ENCODE measurements at regions not wholly inside any gene's neighbourhood (a gene's known extent, or its start where the extent isn't known, plus 50 kb on each side); places are given as distances from the start of the nearest gene placed in this dataset.
"Not testable (repeated sequence)": the region's sequence is repeated elsewhere in the genome, so short reads cannot be mapped to it uniquely, and the experiment has no call there.

DNA sequence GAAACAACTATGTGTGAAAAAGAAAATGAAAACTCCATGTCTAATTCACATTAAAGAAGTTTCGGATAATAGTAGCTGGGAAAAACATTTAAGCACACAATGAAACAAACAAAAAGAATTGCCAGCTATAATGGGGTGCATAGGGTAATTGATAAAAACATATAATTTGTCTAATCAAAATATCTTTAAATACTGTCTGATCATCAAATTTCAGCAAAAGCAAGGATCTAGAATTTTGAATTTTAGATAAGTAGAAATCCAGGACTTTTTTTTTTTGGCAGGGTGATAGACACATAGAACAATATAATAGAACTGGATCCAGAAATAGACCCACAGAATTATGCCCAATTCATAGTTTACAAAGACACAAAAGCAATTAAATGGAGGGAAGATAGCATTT, 585.0 kb downstream of the TAF11L14 start:
- DNase-seq (ENCODE audit: low read depth in 2 of 2) = no peak

DNA sequence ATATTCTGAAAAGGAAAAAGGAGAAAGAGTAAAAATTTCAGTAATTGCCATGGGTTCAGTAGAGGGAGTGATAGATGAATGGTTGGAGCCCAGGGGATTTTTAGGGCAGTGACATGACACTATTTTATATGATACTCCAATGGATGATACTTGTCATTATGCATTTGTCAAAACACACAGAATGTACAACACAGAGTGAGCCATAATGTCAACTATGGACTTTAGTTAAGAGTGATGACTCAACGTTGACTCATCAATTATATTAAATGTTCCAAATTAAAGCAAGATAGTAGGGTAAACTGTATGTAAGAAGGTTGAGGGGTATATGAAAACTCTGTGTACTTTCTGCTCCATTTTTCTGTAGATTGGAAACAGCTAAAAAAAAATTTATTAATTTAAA, 586.4 kb downstream of the TAF11L14 start:
- DNase-seq (ENCODE audit: low read depth in 2 of 2) = no peak

DNA sequence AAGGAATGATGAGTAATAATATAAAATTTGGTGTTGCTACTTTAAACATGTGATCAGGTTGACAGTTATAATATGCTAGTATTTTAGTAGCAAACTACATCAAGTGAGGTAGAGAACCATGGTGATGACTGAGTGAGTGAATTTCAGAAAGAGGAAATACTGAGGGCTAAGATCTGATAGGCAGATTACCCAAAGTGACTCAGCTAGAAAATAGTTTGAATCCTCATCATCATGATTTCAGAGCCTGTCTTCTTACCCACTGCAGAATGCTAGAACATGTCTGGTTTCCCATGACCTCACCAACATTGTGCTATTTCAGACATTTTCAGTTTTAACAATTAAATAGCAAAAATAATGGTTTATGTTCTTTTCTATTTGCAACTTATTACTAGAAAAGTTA, 602.1 kb downstream of the TAF11L14 start:
- no peak for DNase-seq (ENCODE audit: low read depth in 2 of 2)

DNA sequence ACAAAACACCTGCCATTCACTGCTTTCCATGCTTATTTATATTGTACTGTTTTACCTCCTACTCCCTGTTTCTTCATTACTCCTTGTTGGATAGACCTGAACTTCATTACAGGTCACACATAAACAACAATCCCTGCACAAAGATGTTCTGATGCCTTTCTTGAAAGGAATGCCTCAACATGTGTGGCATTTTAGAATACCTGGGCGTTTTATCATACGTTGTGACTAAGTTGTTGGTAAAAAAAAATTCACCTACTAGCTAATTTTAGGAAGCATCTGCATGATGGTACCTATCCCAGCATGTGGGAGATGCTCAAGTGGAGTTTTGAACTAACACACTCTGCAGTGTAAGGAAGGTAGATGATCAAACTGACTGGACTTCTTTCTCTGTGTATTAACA, 604.1 kb downstream of the TAF11L14 start:
- no peak for DNase-seq (ENCODE audit: low read depth in 2 of 2)

DNA sequence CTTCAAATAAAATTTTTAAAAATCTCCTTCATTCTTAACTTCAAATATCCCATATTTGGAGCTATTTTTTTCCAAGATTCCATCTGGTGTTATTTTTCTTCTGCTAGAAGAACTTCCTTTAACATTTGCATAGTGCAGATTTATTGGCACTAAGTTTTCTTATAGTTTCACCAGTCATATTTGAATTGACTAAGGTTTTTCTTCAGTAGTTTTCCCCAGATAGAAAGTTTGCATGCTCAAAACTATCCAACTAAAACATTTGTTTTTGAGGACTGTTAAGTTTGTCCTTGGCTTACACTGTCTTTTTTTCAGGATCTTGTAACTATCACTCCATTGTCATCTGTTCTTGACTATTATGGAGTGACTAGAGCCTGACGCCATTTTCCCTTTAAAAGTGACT, 606.7 kb downstream of the TAF11L14 start:
- DNase-seq (ENCODE audit: low read depth in 2 of 2) = no peak

DNA sequence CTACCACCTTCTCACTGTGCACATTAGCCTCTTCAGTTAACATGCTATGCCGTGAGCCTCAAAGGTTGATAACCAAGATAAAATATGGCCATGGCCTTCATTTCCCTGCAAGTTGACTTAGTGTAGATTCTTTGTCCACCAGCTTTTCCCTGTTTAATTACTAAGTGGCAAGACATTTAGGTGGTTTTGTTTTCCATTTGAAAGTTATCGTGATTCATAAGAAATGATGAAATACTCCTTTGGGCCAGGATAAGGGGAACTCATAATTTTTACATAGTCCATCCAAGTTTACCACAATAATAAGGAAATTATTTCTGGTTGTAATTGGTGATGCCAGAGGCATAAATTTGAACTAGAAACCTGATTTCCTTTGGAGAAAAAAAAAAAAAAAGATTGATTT, 609.6 kb downstream of the TAF11L14 start:
- DNase-seq (ENCODE audit: low read depth in 2 of 2) = no peak

DNA sequence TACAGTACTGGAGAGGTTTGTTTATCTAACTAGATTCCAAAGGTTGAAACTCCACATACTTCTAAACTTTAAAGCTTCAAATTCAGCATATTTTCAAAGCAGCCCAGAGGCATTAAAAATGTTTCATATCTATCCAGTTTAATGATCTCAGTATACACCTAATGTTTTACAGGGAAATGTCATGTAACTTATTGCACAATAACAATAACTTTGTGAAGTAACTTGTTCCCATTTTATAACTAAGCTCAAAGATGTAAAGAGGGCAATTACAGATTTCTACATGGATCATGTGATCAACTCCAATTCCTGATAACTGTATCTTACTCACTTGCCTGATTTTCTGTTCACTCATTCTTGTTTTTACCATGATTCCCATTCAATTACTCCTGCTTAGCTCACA, 610.0 kb downstream of the TAF11L14 start:
- DNase-seq (ENCODE audit: low read depth in 2 of 2) = no peak

DNA sequence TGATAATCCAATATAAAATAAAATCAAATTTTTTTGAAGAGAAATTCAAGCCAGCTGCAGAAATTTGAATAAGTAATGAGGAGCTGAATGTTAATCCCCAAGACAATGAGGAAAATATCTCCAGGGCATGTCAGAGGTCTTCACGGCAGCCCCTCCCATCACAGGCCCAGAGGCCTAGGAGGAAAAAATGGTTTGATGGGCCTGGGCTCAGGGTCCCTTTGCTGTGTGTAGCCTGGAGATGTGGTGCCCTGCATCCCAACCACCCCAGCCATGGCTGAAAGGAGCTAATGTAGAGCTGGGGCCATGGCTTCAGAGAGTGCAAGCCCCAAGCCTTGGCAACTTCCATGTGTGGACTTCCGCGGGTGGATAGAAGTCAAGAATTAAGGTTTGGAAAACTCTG, 618.3 kb downstream of the TAF11L14 start:
- DNase-seq (ENCODE audit: low read depth in 2 of 2) = no peak

DNA sequence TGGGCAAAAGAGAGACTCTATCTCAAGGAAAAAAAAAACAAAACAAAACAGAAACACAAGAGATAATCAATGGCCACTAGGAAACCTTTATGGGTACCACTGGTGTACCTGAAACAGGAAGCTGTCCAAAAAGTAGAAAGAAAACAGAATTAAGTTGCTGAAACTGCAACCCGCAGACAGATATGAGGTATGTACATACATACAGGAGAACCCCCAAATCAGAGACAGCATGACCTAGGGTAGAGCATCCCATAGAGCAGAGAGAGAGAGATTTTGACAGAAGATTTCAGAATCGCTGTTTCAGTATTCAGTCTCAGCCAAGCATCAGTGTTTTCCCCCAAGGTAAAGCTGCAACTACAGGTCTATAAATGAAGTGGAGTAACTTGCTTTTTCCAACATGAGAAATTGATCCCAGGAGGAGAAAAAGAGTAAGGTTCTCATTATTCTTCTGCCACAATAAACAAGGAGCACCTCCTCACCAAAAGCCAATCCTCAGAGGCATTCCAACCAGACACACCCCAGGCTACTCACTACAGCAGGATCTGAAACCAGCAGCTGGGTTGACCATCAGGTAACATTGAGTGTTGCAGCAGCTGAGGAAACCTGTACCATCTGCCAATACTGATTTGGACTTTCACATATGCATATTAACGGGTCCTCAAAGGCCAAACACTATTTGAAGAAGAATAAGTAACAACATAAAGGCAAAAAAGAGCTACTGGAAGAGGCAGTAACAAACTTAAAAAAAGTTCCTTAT, 630.0 kb downstream of the TAF11L14 start:
- no peak for DNase-seq (ENCODE audit: low read depth in 2 of 2)

DNA sequence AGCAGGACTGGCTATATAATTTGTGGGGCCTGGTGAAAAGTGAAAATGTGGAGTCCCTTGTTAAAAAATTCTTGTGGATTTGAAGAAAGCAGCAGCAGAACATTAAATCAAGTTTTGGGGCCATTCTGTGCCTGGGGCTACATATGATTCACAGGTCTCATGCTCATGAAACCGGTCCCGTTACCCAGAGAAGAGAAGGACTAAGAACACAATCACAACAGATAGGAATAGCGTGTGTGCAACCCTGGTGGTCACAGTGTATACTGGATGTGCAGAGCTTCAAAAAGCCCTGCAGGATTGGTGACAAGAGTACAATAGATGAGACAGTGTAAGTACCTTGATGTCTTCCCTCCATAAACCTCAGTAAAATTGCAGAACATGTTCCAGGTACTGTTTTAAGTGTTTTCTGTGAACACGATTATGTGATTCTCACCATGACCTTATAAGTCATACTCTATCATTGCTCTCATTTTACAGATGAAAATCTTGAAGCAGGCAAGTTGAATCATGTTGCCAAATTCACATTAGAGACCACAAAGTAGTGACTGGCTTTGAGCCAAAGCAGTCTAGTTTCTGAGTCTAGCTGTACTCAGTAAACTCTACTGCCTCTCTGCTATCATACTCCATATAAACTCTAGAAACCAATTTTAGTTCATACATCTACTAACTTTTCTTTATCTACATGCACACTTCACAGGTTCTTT, 636.5 kb downstream of the TAF11L14 start:
- no peak for DNase-seq (ENCODE audit: low read depth in 2 of 2)

DNA sequence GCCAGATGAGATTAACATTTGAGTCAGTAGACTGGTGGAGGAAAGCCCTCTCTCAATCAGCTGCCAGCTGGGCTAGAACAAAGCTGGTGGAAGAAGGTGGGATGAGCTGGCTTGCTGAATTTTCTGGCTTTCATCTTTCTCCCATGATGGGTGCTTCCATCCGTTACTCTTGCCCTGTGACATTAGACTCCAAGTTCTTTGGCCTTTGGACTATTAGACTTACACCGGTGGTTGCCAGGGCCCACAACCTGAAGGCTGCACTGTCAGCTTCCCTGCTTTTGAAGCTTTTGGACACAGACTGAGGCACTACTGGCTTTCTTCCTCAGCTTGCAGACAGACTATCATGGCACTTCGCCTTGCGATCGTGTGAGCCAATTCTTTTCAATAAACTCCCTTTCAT, 642.7 kb downstream of the TAF11L14 start:
- no peak for DNase-seq (ENCODE audit: low read depth in 2 of 2)

DNA sequence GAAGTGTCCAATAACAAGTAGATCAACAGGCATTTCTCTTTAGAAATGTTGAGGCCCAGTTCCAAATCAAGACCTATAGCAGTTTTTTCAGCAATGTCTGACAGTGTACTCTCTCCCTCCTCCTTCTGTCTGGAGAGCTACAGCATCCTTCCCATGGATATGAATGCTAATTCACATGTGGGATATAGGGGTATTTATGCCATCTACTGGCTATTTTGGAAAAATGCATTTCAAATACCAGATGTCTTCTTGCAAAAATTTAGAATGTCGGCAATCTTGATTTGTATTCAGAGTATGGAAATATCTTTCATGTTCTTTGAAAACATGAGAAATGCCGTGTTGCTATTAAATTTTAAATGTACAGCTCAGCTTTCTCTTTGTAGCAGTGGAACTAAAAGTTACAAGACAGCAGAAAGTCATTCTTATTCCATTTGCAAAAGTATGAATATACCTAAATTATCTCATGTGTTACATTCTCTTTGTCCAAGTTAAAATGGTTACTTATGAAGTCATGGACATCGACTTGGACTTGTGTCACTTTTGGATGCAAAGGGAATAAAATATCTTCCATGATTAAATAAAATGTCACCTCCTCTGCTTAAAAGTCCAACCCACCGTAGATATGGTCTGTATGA, 647.8 kb downstream of the TAF11L14 start:
- no peak for DNase-seq (ENCODE audit: low read depth in 2 of 2)

DNA sequence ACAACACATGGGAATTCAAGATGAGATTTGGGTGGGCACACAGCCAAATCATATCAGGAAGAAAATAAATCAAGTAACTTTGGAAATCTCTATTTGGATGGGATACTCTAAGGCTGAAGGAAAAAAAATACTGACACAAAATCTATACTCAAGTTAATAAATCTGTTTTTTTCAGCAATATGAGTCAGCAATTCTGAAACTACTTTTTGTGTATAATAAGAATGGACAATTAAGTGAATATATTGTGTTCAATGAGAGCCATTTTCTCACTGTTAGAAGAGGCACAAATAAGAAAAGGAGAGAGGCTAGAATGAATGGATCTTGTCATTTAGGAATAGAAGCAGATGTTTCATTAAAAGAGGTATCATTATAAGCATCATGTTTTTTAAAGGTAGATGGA, 651.0 kb downstream of the TAF11L14 start:
- no peak for DNase-seq (ENCODE audit: low read depth in 2 of 2)

DNA sequence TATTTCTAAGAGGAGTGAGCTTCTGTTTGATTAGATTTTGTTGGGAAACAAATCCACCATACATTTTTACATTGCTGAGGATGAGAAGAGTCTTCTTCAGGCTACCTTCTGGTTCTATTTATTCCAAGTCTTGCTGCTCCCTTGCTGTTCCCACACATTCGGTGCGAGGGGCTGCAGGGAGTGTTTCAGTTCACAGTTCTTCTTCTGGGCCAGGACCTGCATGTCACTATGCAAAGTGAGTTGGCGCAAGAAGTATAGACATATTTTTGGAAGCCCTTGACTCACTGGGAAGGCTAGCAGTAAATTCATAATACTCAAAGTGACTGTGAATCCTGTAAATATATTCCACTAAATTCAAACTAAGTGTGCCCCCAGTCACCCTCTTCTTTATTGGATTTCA, 657.9 kb downstream of the TAF11L14 start:
- DNase-seq (ENCODE audit: low read depth in 2 of 2) = no peak

DNA sequence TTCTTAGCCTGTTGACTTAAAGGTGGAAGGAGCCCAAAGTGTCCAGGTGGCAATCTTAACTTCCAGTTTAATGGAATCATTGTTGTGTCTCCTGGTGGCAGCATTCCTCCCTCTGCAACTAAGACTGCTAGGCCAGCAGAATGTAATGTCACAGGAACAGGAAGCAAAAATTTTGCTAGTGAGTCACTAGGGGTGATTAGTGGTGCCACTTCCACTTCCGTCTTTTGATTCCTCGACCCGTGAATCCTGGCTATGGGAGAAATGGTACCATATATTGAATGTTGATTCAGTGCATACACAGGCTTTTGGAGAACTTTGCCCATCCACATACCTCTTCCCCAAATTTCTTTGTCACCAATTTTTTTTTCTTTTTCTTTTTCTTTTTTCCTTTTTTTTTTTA, 661.4 kb downstream of the TAF11L14 start:
- not testable (repeated sequence) for DNase-seq (ENCODE audit: low read depth in 2 of 2)

DNA sequence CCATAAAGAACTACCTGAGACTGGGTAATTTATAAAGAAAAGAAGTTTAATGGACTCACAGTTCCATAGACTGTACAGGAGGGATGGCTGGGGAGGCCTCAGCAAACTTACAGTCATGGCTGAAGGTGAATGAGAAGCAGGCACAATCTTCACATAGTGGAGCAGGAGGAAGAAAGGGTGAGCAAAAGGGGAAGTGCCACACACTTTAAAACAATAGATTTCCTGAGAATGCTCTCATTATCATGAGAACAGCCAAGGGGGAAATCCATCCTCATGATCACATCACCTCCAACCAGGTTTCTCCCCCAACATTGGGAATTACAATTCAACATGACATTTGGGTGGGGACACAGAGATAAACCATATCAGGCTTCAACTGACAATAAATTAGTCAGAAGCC, 664.9 kb downstream of the TAF11L14 start:
- DNase-seq (ENCODE audit: low read depth in 2 of 2) = no peak

DNA sequence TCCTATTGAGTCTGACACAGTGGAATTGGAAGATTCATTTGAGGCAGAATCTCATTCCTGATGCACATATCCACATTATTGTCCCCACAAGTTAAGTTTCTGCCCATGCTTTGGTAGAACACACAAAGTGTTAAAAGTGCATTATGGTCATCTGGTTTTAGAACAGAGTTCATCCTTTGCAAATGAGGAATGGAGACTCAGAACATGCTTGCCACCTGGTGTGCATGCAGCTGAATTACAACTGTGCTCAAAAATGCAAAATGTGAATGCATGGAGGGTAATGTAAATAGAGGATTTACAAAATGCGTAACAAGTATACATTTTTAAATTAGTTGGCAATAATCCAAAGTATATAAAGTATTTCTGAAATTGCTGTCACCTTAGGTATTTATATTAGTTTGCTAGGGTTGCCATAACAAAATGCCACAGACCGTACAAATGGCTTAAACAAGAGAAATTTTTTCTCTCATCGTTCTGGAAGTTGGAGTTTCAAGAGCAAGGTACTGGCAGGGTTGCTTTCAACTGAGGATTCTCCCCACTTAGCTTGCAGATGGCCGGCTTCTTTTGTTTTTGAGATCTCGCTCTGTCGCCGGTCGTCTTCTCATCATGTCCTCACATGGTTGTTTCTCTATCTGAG, 671.1 kb downstream of the TAF11L14 start:
- no peak for DNase-seq (ENCODE audit: low read depth in 2 of 2)

DNA sequence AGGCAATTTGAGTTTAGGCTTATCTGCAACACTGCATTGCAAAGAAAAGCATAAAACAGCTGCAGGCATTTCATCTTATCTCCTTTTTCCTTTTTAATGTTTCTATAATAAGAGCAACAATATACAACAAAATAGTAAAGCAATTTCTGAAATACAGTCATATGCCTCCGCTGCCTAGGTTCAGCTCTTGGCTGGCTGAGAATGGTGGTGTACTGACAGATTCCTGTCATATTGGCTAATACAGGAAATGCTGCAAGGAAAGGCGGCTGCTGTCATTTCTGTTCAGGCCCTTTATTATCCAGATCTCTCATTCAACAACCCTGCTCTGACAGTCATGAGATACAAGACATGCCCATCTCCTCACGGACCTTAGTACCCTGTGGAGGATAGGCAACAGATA, 677.0 kb downstream of the TAF11L14 start:
- no peak for DNase-seq (ENCODE audit: low read depth in 2 of 2)

DNA sequence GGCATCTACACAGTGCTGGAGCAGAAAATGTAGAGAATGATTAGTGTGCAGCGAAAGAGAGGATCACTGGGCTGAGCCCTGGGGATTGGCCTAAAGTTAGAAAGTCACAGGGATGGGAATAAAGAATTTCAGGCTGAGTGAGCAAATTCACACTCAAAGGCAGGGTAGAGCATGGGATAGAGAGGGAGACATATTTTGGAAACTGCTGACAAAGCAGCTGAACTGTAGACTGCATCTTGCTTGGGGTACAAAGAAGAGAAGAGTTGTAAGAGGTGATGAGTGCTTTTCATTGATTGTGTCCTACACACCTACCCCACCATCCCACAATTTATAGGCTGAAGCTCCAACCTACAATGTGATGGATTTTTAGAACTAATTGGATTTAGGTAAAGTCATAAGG, 677.8 kb downstream of the TAF11L14 start:
- DNase-seq (ENCODE audit: low read depth in 2 of 2) = no peak

DNA sequence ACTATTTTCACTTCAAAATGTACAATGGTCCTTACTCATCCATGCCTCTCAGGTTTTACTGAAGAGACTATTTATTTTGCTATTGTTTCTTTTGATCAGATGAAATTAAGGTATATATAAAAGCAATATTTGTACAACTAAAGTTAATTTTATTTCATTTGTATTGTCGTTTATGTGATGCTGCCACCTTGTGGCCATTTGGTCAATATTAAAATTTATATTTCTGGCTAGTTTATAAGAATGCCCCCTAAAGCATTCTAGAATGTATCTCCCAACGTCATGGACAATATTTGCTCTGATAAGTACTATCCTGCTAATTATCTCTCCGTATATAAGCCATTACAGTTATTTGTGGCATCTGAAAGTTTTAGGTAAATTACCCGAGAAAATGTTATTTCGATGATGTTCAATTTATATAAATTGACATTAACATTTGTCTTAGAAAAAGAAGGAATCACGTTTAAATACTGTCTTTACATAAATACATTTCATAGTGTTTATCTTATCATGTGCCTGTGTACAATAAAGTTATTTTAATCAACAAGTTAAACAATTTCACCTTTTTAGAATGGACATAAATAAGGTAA, 680.0 kb downstream of the TAF11L14 start:
- DNase-seq (ENCODE audit: low read depth in 2 of 2) = no peak

DNA sequence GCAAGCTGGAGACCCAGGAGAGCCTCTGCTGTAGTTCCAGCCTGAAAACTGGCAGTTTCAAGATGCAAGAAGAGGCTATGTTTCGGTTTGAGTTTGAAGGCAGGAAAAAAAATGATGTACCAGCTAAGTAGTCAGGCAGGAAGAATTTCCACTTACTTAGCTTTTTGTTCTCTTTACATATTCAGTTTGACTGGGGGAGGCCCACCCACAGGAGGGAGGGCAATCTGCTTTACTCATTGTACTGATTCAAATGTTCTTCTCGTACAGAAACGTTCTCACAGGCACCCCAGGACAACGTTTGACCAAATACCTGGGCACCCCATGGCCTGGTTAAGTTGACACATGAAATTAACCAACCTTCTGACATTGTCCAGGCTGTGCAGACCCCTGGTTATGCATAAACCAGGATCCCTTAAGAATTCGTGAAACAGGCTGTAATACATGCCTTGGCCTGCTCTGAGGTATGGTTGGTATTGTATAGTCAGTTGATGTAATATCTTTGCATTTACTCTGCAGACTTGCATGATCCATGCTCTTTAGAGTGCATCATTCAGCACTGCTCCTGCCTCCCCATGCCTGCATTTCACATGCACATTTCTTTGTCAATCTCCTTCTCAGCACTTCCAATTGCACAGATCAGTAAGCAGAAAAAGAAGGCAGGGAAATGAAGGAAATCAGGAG, 687.1 kb downstream of the TAF11L14 start:
- DNase-seq (ENCODE audit: low read depth in 2 of 2) = no peak

DNA sequence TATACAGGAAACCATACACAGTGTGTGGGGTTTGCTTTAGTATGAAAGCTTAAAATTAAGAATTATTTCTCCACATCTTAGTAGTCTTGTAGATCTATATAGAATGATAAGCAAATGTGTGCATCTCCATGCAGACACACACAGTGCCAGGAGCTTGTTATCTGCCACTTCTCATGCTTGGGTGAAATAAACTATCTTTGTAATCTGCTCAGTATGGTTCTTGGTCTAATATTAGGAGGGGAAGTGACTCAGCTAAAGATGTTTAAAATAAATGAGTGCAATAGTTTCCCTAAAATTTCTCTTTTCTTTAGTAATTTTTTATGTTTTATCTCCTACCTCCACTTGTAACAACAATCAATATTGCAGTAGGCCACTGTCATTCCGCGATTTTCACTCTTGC, 689.6 kb downstream of the TAF11L14 start:
- DNase-seq (ENCODE audit: low read depth in 2 of 2) = no peak
